ENCODE measurements at regions not wholly inside any gene's neighbourhood (a gene's known extent, or its start where the extent isn't known, plus 50 kb on each side); places are given as distances from the start of the nearest gene placed in this dataset.

- Mint-ChIP-seq H3K27me3 (peaks cover 3% of the 10 kb centered on the region), H3K36me3 (no peaks in the 10 kb centered on the region), H3K4me3 (no peak overlapping the region), H3K27ac (no peak overlapping the region), H3K9me3 (ENCODE audit: low read depth) (no peaks in the 10 kb centered on the region), H3K4me1 (no peaks in the 10 kb centered on the region)
- ATAC-seq, result no peak
- DNase-seq, result no peak
- CTCF ChIA-PET, result no interaction called here
Observed at GRCh38 chr1:87712261-87713010, 383.8 kb downstream of the LMO4 start.

GRCh38 chr1:87714278-87714677, 385.6 kb downstream of the LMO4 start:
- no peaks in the 10 kb centered on the region for H3K9me3 Mint-ChIP-seq (ENCODE audit: low read depth)
- no peaks in the 10 kb centered on the region for H3K36me3 Mint-ChIP-seq
- no peak overlapping the region for H3K4me3 Mint-ChIP-seq
- CTCF ChIA-PET, result no interaction called here
- no peak for DNase-seq
- no peak for ATAC-seq
- H3K27me3 Mint-ChIP-seq, result peaks cover 6% of the 10 kb centered on the region
- H3K27ac Mint-ChIP-seq, result no peak overlapping the region
- H3K4me1 Mint-ChIP-seq, result no peaks in the 10 kb centered on the region

GRCh38 chr1:87715052-87715451, 386.4 kb downstream of the LMO4 start:
- H3K27me3 Mint-ChIP-seq, result peaks cover 13% of the 10 kb centered on the region
- CTCF ChIA-PET, result no interaction called here
- no peak overlapping the region for H3K27ac Mint-ChIP-seq
- H3K36me3 Mint-ChIP-seq, result no peaks in the 10 kb centered on the region
- H3K4me1 Mint-ChIP-seq, result no peaks in the 10 kb centered on the region
- no peaks in the 10 kb centered on the region for H3K9me3 Mint-ChIP-seq (ENCODE audit: low read depth)
- no peak for ATAC-seq
- DNase-seq, result no peak
- H3K4me3 Mint-ChIP-seq, result no peak overlapping the region

GRCh38 chr1:87715471-87715870, 386.8 kb downstream of the LMO4 start:
- Mint-ChIP-seq H3K36me3 (no peaks in the 10 kb centered on the region), H3K9me3 (ENCODE audit: low read depth) (no peaks in the 10 kb centered on the region), H3K4me3 (no peak overlapping the region), H3K4me1 (no peaks in the 10 kb centered on the region), H3K27me3 (peaks cover 14% of the 10 kb centered on the region), H3K27ac (no peak overlapping the region)
- no peak for DNase-seq
- no peak for ATAC-seq
- CTCF ChIA-PET, result no interaction called here

GRCh38 chr1:87717157-87717670, 388.5 kb downstream of the LMO4 start:
- no peaks in the 10 kb centered on the region for H3K9me3 Mint-ChIP-seq (ENCODE audit: low read depth)
- no peak overlapping the region for H3K4me3 Mint-ChIP-seq
- H3K36me3 Mint-ChIP-seq, result no peaks in the 10 kb centered on the region
- H3K27ac Mint-ChIP-seq, result no peak overlapping the region
- no peak for ATAC-seq
- CTCF ChIA-PET, result no interaction called here
- H3K27me3 Mint-ChIP-seq, result peaks cover 14% of the 10 kb centered on the region
- no peak for DNase-seq
- H3K4me1 Mint-ChIP-seq, result no peaks in the 10 kb centered on the region

- H3K36me3 Mint-ChIP-seq, result no peaks in the 10 kb centered on the region
- H3K4me1 Mint-ChIP-seq, result no peaks in the 10 kb centered on the region
- CTCF ChIA-PET, result no interaction called here
- DNase-seq (no peak), ATAC-seq (no peak)
- no peak overlapping the region for H3K27ac Mint-ChIP-seq
- H3K9me3 Mint-ChIP-seq (ENCODE audit: low read depth), result no peaks in the 10 kb centered on the region
- H3K4me3 Mint-ChIP-seq, result no peak overlapping the region
- H3K27me3 Mint-ChIP-seq, result peaks cover 14% of the 10 kb centered on the region
Observed at GRCh38 chr1:87718241-87718950, 389.7 kb downstream of the LMO4 start.

GRCh38 chr1:87719658-87720057, 391.0 kb downstream of the LMO4 start:
- Mint-ChIP-seq H3K36me3 (no peaks in the 10 kb centered on the region), H3K4me3 (no peak overlapping the region), H3K27ac (no peak overlapping the region), H3K27me3 (peaks cover 14% of the 10 kb centered on the region), H3K9me3 (ENCODE audit: low read depth) (no peaks in the 10 kb centered on the region), H3K4me1 (no peaks in the 10 kb centered on the region)
- DNase-seq (no peak), ATAC-seq (no peak)
- CTCF ChIA-PET, result no interaction called here

GRCh38 chr1:87720561-87720960, 391.9 kb downstream of the LMO4 start:
- CTCF ChIA-PET, result no interaction called here
- Mint-ChIP-seq H3K27ac (no peak overlapping the region), H3K27me3 (peaks cover 14% of the 10 kb centered on the region), H3K36me3 (no peaks in the 10 kb centered on the region), H3K4me3 (no peak overlapping the region), H3K4me1 (no peaks in the 10 kb centered on the region), H3K9me3 (ENCODE audit: low read depth) (no peaks in the 10 kb centered on the region)
- DNase-seq (no peak), ATAC-seq (no peak)

GRCh38 chr1:87723193-87723592, 394.5 kb downstream of the LMO4 start:
- ATAC-seq (no peak), DNase-seq (no peak)
- Mint-ChIP-seq H3K27ac (no peak overlapping the region), H3K27me3 (peaks cover 15% of the 10 kb centered on the region), H3K36me3 (no peaks in the 10 kb centered on the region), H3K4me3 (no peak overlapping the region), H3K9me3 (ENCODE audit: low read depth) (no peaks in the 10 kb centered on the region), H3K4me1 (no peaks in the 10 kb centered on the region)
- CTCF ChIA-PET, result no interaction called here

GRCh38 chr1:87728169-87728568, 399.5 kb downstream of the LMO4 start:
- Mint-ChIP-seq H3K4me1 (no peaks in the 10 kb centered on the region), H3K4me3 (no peak overlapping the region), H3K27me3 (peaks cover 5% of the 10 kb centered on the region), H3K36me3 (no peaks in the 10 kb centered on the region), H3K27ac (no peak overlapping the region), H3K9me3 (ENCODE audit: low read depth) (no peaks in the 10 kb centered on the region)
- CTCF ChIA-PET, result no interaction called here
- ATAC-seq (no peak), DNase-seq (no peak)

GRCh38 chr1:87730274-87731216, 401.9 kb downstream of the LMO4 start:
- Mint-ChIP-seq H3K36me3 (no peaks in the 10 kb centered on the region), H3K4me1 (no peaks in the 10 kb centered on the region), H3K27me3 (peaks cover 5% of the 10 kb centered on the region), H3K27ac (no peak overlapping the region), H3K9me3 (ENCODE audit: low read depth) (no peaks in the 10 kb centered on the region), H3K4me3 (no peak overlapping the region)
- DNase-seq, result no peak
- ATAC-seq, result no peak
- CTCF ChIA-PET, result no interaction called here

- CTCF ChIA-PET, result no interaction called here
- Mint-ChIP-seq H3K36me3 (no peaks in the 10 kb centered on the region), H3K27ac (no peak overlapping the region), H3K27me3 (no peaks in the 10 kb centered on the region), H3K9me3 (ENCODE audit: low read depth) (no peaks in the 10 kb centered on the region), H3K4me1 (no peaks in the 10 kb centered on the region), H3K4me3 (no peak overlapping the region)
- ATAC-seq (no peak), DNase-seq (no peak)
Observed at GRCh38 chr1:87733386-87733785, 404.7 kb downstream of the LMO4 start.

- Mint-ChIP-seq H3K4me3 (no peak overlapping the region), H3K27me3 (no peaks in the 10 kb centered on the region), H3K9me3 (ENCODE audit: low read depth) (no peaks in the 10 kb centered on the region), H3K27ac (no peak overlapping the region), H3K4me1 (no peaks in the 10 kb centered on the region), H3K36me3 (no peaks in the 10 kb centered on the region)
- CTCF ChIA-PET, result no interaction called here
- ATAC-seq, result no peak
- DNase-seq, result no peak
Observed at GRCh38 chr1:87735750-87736149, 407.1 kb downstream of the LMO4 start.
